Dermis blood vessel endothelial cell (primary cell): ENCODE measurements at regions not wholly inside any gene's neighbourhood (a gene's known extent, or its start where the extent isn't known, plus 50 kb on each side); places are given as distances from the start of the nearest gene placed in this dataset.

Experiments used
- DNase-seq: peaks from one replicate; pipeline ENCODE4 v3.0.0; 2010

GRCh38 chr2:138446043-138446442 is 55.5 kb upstream of the SPOPL start:
- DNase-seq: no peak

GRCh38 chr2:138447889-138448570 is 53.5 kb upstream of the SPOPL start:
- DNase-seq: peak; percentile 68
